ENCODE measurements at regions not wholly inside any gene's neighbourhood (a gene's known extent, or its start where the extent isn't known, plus 50 kb on each side); places are given as distances from the start of the nearest gene placed in this dataset.
A peak's percentile ranks its signal among the peaks of the same experiment; 100 is the strongest.
"Not testable (repeated sequence)": the region's sequence is repeated elsewhere in the genome, so short reads cannot be mapped to it uniquely, and the experiment has no call there.

DNA sequence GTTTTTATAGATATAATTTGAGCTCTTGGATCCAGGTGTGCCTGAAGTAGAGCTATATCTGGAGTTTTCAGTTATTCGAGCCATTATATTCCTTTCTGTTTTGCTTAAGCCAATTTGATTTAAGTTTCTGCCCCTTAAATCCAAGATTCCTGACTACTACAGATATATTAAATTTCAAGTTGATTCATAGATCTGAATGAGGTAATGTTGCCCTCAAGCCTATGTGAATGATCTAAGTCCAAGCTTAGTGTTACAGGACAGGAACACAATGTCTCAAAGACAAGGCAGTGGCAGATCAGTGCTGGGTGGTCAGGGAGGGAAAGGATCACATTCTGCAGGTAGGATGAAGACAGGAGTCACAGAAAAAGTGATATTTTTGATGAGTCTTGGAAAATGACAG is 75.7 kb upstream of the CTBP2 start:
- no peak for DNase-seq (ENCODE audit: low spot score)

DNA sequence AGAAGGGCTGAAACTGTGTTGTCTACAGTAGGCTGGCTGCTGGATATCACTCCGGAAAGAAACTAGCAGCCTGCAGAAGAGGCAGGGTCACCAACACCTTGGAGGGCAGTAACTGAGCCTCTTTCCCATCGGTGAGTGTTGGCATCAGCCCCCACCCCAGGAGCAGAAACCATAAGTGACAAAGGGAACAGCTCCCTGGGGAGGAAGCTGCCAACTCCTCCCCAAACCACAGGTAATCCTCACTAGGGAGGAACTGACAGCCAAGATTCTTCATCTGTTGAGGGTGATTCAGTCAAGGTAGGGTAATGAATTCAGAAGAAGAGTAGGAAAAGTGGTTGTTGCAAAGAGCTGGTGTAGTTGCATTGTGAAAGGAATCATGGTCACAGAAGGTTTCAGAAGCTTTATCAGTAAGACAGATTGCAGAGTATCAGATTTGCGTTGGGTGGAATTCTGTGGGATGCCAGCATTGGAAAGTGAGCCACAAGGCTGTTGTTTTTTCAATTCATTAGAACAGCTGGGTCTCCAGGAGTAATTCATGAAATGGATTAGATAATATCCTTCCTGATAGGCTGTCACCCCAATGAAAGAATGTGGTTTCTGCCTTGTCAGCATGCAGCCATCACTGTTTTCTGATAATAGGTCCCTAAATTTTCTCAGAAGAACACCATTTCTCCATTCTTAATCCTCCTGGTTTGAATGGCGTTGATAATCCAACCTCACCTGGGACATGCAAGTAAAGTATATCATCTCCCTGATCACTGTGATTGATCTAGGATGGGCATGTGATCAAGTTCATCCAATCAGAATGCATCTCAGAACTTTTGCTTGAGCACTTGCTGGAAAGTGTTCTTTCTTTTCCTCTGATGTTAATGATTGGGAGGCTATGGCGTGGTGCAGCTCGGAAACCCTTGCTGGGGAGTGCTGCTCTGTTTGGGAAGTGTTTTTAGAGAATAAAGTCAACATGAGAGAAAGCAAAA is 75.0 kb upstream of the CTBP2 start:
- no peak for DNase-seq (ENCODE audit: low spot score)

DNA sequence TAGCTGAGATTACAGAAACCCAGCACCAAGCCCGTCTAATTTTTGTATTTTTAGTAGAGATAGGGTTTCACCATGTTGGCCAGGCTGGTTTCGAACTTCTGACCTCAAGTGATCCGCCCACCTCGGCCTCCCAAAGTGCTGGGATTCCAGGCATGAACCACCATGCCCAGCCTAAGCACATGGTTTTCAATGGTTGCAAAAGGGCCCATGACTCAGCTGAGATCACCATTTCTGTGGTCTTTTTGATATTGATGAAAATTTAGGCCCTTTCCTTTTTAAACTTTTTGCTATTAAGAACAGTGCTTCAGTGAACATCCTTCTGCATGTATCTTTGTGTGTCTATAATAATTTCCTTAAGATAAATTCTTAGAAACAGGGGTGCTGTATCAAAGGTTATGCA is 74.2 kb upstream of the CTBP2 start:
- not testable (repeated sequence) for DNase-seq (ENCODE audit: low spot score)

DNA sequence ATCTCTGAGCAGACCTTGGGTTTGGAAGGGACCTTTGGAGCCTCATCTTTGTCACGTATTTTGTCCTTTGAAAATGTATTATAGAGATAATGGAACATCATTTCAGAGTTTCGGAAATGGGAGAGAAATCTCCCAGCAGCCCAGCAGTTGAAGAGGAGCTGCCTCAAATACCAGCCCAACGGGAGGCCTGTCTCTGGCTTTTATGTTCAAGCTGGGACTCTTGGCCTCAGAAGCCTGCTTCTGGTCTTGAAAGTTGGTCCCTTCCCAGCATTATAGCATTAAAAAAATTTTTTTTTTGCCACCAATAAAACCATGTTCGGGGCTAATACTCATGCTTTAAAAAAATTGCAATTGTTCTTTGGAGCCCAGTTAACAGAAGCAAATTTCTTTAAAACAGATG is 73.4 kb upstream of the CTBP2 start:
- no peak for DNase-seq (ENCODE audit: low spot score)

DNA sequence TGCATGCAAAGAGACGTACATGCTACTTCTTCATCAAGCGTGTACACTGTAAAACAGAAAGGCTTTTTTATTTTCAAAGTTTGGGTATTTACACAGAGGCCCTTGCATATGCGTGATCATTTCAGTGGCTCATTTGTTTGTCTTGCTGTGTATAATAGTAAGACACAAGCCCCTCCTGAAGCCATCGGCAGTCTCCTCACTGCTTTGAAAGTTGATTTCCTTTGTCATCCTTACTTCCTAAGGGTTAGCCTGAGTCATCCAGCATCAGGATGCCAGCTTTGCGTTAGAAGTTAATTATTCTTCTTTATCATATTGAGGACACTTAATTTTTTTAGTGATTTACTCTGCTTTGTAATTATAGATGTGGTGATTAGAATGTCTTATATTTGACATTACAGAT is 72.5 kb upstream of the CTBP2 start:
- peak; percentile 2 for DNase-seq (ENCODE audit: low spot score)

DNA sequence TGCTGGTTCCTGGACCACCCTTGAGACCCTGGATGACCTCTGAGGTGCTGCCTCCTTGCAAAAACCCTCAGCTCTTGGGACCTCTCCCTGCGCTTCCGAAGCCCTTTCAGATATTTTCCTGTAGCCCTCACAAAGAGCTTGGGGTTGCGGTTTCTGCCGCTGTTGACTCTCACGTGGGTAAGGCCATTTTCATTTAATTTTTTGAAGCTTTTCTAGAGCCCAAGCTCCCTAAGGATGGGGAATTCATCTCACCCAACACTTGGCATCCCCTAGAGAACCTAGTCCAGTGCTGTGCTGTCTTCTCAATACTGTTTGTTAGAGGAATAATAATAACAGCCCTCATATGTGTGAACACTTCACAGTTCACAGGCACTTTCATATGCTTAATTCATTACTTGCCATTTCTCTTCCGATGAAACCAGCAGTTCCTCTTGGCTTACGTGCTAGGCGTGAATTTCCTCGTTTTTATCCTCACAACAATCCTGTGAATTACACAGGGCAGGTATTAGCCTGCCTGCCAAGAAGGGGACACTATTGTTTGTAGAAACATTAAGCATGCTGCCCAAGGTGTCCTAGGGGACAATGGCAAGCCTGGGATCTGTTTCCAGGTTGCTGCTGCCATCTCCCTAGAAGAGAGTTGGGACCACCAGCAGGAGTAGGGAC is 71.6 kb upstream of the CTBP2 start:
- DNase-seq (ENCODE audit: low spot score) = no peak

DNA sequence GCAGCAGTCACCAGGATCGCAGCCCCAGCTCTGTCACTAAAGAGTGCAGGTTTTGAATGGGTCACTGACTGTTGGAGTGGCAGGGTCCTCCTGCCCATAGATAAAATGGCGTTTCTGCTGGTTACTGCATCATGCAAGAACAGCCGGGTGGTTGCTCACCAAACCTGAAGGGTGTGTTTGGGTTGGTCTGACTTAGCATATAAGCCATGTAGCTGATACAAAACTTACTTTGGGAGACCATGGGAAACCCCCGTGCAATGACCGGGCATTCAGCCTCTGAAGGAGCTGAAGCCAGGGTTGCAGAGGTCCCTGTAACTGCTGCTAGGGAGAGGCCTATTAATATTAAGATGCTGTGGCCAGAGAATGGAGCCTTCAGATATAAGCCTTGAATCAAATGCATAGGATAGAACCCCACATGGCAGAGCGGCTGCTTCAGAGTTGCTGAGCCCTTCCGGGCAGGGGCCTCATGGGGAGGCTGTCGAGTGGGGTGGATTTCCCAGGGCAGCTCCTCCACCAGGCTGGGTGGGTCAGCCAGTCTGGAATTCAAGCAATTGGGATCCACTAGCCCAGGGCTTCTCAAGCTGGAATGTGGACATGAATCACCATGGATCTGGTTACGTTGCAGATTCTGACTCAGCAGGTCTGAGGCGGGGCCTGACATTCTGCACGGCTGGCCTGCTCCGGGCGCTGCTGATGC is 70.9 kb upstream of the CTBP2 start:
- peak; percentile 44 for DNase-seq (ENCODE audit: low spot score)

DNA sequence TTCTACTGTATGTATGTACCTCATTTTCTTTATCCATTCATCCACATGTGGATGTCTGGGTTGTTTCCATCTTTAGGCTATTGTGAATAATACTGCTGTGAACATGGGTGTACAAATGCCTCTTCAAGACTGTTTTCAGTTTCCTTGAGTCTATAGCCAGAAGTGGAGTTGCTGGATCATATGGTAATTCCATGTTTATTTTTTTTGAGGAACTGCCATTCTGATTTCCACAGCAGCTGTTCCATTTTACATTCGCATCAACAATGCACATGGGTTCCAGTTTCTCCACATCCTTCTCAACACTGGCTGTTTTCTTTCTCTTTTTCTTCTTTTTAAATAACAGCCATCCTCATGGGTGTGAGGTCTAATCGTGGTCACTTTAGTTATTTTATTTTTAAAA is 69.9 kb upstream of the CTBP2 start:
- DNase-seq (ENCODE audit: low spot score) = no peak

DNA sequence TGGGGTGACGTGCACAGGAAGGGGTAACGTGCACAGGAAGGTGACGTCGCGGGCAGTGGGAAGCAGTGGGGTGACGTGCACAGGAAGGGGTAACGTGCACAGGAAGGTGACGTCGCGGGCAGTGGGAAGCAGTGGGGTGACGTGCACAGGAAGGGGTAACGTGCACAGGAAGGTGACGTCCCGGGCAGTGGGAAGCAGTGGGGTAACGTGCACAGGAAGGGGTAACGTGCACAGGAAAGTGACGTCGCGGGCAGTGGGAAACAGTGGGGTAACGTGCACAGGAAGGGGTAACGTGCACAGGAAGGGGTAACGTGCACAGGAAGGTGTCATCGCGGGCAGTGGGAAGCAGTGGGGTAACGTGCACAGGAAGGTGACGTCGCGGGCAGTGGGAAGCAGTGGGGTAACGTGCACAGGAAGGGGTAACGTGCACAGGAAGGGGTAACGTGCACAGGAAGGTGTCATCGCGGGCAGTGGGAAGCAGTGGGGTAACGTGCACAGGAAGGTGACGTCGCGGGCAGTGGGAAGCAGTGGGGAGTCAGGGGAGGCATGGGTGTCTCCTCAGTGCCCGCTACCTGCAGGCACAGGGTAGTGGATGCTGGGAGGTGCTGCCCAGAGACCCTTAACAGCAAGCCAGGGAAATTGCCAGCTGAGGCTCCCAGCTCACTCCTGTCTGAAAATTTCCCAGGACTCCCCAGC is 68.0 kb upstream of the CTBP2 start:
- DNase-seq (ENCODE audit: low spot score) = not testable (repeated sequence)

DNA sequence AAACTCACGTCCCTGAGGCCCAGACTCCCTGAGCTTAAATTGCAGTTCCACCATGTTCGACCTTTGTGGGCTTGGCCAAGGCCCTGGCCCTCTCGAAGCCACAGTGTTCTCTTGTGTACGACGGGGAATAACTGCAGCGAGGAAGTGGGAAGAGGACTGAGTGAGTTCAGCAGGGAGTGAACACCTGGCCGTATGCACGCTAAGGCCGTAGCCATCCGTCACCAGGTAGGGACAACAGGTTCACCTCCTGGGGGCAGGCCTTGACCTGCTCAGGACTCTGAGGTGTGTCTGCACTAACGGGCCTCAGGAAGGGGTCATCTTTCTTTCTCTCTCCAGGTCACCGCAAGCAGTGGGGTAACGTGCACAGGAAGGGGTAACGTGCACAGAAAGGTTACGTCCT is 67.2 kb upstream of the CTBP2 start:
- DNase-seq (ENCODE audit: low spot score) = no peak

DNA sequence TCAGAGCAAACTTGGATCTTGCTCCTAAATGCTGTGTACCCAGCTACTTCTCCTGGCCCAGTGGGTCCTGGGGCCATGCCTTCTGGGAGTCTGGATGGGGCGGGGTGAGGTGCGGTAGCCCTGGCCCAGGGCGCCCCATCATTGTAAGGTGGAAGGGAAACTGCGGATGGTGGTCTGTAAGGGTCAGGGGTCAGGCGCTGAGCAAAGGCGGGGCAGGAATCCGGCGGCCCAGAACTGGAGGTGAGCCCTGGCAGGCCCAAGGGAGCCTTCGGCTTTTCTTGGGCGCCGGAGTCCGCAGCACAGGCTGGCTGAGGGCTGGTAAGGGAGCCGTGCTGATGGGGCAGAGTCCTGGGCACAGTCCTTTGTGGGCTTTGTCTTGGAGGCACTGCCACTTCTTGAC is 66.5 kb upstream of the CTBP2 start:
- DNase-seq (ENCODE audit: low spot score) = no peak

DNA sequence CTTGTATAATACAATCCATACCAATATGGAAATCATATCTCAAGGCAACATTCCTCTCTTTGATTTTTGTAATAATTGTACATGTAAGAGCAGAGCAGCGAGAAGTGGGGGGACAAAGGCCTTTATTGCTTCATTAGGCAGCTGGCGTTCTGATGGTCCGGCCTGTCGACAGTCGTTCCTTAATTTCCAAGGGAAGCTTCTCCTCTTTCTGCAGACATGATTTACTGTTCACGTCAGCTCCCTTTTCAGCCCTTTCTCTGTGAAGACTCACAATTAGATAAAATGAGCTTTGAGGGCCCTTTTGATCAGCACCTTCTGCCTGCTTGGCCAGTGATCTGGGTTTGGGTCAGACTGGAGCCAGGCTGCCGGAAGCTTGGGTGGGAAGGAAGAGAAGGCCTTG is 65.6 kb upstream of the CTBP2 start:
- no peak for DNase-seq (ENCODE audit: low spot score)

DNA sequence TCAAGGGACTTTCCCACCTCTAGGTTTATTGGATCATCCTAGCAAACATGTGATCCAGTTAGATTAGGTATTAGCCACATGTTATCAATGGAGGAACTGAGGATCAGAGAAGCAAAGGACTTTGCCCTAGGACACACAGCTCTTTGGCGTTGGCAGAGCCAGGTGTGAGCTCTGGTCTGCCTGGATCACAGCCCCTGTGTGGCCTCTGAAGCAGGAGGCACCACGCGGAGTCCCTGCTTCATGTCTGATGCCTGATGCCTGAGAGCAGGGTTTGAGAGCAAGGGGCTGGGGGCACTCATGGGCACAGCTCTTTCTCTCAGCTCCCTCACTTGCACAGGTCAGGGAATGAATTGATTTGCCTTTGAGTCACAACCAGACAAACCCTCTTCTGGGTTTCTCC is 64.7 kb upstream of the CTBP2 start:
- no peak for DNase-seq (ENCODE audit: low spot score)

DNA sequence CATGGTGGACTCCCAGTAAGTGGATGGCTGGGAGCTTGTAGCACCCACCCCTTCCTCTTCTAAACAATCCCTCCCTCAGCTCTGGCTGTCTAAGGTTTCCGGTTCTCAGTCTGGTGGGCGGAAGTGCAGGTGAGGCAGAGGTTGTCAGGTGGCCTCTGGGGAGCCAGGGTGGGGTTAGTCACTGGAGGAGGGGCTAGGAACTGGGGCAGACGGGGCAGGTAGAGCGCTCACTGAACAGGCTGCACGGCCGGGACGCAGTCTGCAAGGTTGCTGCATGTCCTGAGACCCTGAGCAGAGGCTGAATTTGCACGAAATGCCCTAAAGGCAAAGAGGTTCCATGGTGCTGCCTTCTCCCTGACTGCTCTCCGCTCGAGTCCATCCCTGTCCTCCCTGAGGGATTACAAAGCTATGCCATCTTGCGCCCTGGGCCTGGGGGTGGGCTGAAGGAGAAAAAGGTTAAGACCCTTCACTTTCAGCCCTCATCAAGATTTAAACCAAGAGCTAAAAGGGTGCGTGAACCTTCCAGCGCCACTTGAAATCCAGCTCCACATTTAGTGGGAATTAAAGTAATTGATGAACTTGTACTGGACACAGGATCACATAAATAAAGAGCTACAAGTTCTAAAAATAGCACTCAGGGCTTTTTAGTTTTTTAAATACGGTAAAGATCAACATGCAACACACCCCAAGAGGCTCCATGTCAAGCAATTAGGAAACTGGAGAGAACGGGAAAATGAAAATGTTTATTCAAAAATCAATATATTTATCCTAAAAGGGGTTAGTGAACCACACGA is 62.3 kb upstream of the CTBP2 start:
- no peak for DNase-seq (ENCODE audit: low spot score)

DNA sequence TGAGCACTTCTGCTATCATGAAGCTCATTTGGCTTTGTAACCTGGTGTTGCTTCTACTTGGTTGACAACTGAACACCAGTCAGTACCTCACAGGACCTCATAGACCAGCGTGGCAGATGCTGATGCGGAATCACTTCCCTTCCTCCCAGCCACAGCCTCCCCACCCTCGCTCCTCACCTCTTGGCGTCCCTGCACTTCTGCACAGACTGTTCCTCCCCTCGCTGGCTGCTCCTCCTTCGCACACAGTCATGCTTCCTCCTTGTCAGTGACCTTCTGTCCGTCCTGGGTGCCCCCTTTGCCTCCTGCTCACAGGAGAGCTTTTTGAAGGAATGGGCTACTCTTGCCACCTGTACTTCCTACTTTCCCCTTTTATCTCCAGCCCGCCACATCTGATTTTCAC is 61.4 kb upstream of the CTBP2 start:
- DNase-seq (ENCODE audit: low spot score) = no peak

DNA sequence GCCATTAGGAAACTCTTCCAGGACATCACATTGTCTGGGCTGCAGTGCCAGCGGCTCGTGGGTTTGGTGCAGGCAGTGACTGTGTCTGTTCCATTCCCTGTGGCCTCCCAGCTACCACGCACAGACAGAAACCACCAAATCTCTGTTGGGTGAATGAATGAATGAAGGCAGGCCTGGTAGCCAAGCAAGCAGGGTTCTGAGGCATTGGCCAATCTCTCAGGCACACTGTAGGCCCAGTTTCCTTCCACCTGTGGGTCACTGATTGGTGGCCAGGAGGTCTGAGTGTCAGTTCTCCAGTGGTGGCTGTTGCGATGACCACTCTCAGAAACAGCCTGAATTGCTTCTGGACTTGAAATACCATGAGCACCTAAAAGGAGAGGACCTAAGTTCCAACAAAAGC is 59.4 kb upstream of the CTBP2 start:
- DNase-seq (ENCODE audit: low spot score) = no peak

DNA sequence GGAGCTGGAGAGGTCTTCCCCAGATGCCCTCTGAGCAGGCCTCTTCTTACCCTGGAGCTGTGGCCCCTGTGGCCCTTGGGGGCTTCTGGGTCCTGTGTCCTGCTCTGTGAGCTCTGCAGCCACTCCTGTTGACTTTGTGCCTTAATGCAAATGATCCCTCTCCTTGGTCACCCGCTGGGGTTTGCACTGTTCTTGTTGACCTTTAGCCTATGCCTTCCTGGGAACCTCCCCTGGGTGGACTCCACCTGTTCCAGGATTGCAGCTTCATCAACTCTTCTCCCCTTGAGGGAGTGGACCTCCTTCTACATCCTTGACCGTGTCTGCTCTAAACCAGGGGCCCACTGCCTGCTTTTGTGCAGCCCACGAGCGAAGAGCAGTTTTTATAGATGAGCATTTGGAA is 58.6 kb upstream of the CTBP2 start:
- no peak for DNase-seq (ENCODE audit: low spot score)

DNA sequence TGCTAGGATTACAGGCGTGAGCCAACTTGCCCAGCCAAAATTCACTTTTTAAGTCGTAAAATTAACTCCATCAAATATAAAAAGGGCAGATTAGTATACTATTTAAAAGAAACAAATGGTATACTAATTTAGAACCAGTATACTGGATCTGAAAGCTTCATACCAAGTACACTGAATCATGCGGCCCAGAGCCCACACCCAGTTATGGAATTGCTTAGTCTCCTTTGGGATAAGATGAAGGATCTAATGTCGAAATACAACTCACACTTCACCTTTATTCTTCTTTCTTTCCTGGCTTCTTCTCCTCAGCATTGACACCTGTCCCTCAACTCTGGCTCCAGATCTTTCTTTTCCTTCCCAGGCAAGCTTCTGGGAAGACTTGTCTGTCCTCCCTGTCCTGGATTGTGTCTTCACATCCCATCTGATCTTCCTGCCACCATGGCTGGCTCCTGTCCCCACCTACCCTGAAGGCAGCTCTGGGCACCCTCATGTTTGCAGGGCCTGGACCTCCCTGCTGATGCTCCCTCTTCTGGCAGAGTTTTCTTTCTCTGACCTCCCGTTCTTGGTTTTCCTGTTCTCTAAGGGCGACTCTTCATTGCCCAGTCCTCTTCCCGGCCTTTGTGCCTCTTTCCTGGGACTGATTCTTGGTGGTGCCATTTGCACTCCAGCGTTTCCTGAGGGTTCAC is 57.8 kb upstream of the CTBP2 start:
- no peak for DNase-seq (ENCODE audit: low spot score)

DNA sequence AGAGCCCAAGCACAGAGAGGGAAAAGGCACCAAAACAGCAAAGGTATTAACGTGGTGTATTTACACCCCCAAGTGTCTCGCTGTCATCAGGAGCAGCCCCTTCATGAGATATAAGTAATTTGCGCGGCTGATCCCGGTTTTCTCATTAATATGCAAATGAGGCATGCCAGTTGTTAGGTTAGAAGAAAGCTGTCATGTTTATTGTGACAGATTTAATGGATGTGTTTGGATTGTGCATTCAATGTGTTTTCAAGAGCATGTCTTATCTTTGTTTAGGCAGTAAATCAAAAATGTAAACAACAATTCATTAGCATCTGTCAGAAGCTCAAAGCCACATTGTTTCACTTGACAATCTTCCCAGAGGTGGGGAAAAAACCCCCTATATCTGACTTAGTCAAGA is 56.5 kb upstream of the CTBP2 start:
- DNase-seq (ENCODE audit: low spot score) = no peak

DNA sequence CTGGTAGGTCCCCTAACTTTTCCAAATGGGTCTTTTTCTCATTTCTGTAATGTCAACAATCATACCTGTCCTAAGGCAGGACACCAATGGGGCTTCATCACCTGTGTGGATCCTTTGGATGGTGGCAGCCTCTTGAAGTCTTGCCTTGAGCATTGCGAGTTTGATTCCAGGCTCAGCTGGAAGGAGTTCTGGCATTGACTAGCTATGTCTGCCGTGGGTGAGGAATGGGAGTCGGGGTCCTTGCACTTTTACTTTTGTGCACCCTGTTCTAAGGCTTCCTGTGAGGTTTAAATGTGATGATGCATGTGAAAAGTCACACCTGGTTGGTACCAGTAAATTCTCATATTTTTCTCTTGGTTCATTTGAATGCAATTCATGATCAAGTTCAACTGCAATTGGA is 55.9 kb upstream of the CTBP2 start:
- no peak for DNase-seq (ENCODE audit: low spot score)

DNA sequence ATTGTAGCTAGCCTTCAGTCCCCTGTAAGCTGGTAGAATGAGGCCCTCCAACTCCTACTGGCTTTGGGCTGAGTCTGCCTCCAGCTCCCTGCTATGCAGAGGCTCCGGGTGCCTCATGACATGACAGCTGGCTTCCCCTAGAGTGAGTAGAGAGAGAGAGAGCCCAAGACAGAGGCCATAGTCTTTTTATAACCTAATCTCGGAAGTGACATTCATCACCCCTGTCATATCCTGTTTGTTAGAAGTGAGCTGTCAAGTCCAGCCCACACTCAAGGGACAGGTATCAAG is 53.9 kb upstream of the CTBP2 start:
- no peak for DNase-seq (ENCODE audit: low spot score)
